Effector memory CD8-positive, alpha-beta T cell (primary cell): ENCODE measurements at regions not wholly inside any gene's neighbourhood (a gene's known extent, or its start where the extent isn't known, plus 50 kb on each side); places are given as distances from the start of the nearest gene placed in this dataset.

Experiments used
- ATAC-seq: fragments of 150-1000 bp; cut with Tn5 transposase; replicated peaks from 2 replicates; pipeline ENCODE4 v1.10.0; 2021; ENCODE audit warnings: mild to moderate bottlenecking, moderate library complexity
- DNase-seq, 3 experiments: peaks; one replicate each; pipeline ENCODE4 v3.0.0; 2021
- H3K27ac Mint-ChIP-seq, 2 donors: one replicate each; pipeline ENCODE4 v1.8.0; 2022; ENCODE audit warnings: mild to moderate bottlenecking in 2 of 2, mixed read lengths in 2 of 2, moderate library complexity in 2 of 2
- H3K27me3 Mint-ChIP-seq, 2 donors: one replicate each; pipeline ENCODE4 v1.8.0; 2022; ENCODE audit warnings: mixed read lengths in 2 of 2
- H3K36me3 Mint-ChIP-seq: one replicate; pipeline ENCODE4 v1.8.0; 2022; ENCODE audit warnings: mild to moderate bottlenecking, moderate library complexity, mixed read lengths; ENCODE audit not compliant: insufficient read depth
- H3K4me1 Mint-ChIP-seq, 2 donors: one replicate each; pipeline ENCODE4 v1.8.0; 2022; ENCODE audit warnings: low read depth in 2 of 2, mixed read lengths in 2 of 2
- H3K4me3 Mint-ChIP-seq, 2 donors: one replicate each; pipeline ENCODE4 v1.8.0; 2022; ENCODE audit warnings: mild to moderate bottlenecking in 2 of 2, mixed read lengths in 2 of 2, moderate library complexity in 2 of 2
- H3K9me3 Mint-ChIP-seq, 2 donors: one replicate each; pipeline ENCODE4 v1.8.0; 2022; ENCODE audit warnings: mixed read lengths in 2 of 2

DNA sequence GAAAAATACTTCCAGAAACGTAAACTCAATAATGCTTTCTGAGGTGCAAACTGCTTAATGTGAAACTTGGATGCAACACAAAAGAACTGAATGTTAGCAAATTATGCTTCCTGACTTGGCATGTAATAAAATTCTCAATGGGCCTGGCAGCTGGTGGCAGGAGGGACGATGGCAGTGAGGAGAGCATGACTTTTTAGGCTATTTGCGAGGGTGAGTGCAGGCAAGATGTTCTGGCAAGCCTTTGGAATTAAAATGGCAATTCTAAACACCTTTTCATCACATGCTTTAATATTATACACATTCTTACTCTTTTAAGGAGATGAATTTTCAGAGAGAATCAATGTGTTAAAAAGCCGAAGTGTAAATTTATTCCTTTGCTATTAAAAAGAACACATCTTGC, 224.8 kb upstream of the CDH4 start:
- DNase-seq = no peak
- Mint-ChIP-seq H3K36me3 (no peaks in the 10 kb centered on the region), H3K9me3 (peaks cover 0 to 5% of the 10 kb centered on the region in 2 donors), H3K4me3 (no peak overlapping the region), H3K4me1 (no peaks in the 10 kb centered on the region), H3K27me3 (peaks cover 5 to 9% of the 10 kb centered on the region in 2 donors), H3K27ac (no peak overlapping the region)
- no peak for ATAC-seq

DNA sequence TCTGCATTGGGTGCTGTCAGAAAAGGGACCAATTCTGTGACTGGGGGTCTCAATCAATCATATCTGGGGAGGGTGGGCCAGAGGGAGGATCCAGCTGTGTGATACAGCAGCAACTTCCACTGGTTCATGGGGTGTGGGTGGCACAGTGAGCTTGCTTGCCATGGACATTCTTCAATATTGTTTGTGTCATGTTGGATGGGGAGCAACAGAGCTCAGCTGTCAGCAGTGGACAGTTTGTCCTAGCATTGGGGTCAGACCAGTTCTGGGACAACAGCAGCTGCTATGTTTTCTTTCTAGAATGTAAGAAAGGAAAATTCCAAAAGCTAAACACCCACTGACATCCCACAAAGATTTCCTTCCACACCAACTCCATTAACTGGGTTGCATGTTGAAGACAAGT, 221.9 kb upstream of the CDH4 start:
- DNase-seq = no peak
- Mint-ChIP-seq H3K4me1 (no peaks in the 10 kb centered on the region), H3K27ac (no peak overlapping the region), H3K4me3 (no peak overlapping the region), H3K9me3 (peaks cover 0 to 5% of the 10 kb centered on the region in 2 donors), H3K27me3 (peaks cover 5 to 9% of the 10 kb centered on the region in 2 donors), H3K36me3 (no peaks in the 10 kb centered on the region)
- no peak for ATAC-seq

DNA sequence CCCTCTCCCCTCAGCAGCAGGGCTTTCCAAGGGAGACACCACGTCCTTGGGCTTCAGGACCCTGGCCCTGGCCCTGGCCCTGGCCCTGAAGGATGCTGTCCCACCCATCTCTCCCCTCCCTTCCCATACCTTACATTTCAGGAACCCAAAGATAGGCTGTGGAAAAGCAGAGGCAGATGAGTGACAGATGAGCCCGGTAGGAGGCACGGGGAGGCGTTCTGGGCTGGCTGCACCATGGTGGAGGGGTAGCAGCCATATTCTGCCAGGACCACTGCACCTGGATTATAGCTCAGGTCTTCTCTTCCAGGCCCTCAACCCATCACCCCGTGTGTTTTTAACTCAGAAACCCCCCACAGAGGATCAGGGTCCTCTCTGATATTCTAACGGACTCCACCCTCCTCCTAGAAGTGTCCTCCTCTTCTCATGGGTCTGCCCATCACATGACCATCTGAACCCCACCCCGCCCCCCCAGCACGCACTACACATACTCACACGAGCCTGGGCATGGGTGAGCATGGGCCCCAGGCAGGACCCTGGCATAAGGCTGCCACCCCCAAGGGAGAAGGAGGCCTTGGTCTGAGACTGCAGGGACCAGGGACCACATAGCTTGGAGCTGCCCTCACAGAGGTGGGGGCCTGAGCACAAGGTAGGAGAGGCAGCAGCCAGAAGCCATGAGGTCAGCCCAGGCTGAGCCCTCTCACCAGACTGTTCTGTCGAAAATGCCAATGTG, 220.8 kb upstream of the CDH4 start:
- Mint-ChIP-seq H3K4me1 (no peaks in the 10 kb centered on the region), H3K36me3 (no peaks in the 10 kb centered on the region), H3K4me3 (no peak overlapping the region), H3K9me3 (peaks cover 0 to 5% of the 10 kb centered on the region in 2 donors), H3K27me3 (peaks cover 1 to 9% of the 10 kb centered on the region in 2 donors), H3K27ac (no peak overlapping the region)
- DNase-seq (no peak), ATAC-seq (no peak)

DNA sequence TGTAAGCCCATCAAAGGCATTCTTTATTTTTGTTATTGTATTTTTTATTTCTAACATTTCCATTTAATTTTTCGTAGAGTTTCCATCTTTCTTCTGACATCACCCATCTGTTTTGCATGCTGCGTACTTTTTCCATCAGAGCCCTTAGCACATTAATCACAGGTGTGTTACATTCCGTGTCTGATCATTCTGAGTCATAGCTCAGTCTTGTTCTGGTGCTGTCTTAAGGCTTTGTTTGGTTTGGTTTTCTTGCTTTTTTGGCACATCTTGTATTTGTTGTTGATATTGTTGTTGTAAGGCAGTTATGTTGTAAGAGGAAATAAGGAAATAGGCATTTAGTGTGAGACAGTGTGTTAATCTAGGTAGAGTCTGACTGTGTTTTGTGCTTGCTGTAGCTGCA, 214.6 kb upstream of the CDH4 start:
- Mint-ChIP-seq H3K4me3 (no peak overlapping the region), H3K9me3 (no peaks in the 10 kb centered on the region), H3K27me3 (no peaks in the 10 kb centered on the region), H3K4me1 (no peaks in the 10 kb centered on the region), H3K27ac (no peak overlapping the region), H3K36me3 (no peaks in the 10 kb centered on the region)
- DNase-seq = no peak
- ATAC-seq = no peak

DNA sequence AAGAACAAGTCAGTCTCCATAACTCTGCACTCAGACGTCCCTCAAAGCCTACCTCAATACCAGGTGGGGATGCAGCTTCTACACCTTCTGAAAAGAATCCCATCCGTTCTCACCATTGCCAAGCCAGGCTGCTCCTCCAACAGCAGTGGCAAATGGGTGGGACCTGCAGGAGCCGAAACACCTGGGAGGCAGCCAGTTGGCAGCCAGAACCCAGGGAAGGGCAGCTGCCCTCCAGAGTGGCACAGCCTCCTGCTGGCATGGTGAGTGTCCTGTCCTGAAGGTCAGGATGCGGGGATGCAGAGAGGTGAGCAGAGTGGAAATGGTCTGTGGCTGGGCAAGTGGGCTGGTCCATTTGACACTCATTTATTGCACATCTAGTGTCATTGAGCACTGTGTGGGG, 210.6 kb upstream of the CDH4 start:
- Mint-ChIP-seq H3K27ac (no peak overlapping the region), H3K4me3 (no peak overlapping the region), H3K27me3 (peaks cover 0 to 8% of the 10 kb centered on the region in 2 donors), H3K36me3 (no peaks in the 10 kb centered on the region), H3K4me1 (no peaks in the 10 kb centered on the region), H3K9me3 (no peaks in the 10 kb centered on the region)
- ATAC-seq (no peak), DNase-seq (no peak)

DNA sequence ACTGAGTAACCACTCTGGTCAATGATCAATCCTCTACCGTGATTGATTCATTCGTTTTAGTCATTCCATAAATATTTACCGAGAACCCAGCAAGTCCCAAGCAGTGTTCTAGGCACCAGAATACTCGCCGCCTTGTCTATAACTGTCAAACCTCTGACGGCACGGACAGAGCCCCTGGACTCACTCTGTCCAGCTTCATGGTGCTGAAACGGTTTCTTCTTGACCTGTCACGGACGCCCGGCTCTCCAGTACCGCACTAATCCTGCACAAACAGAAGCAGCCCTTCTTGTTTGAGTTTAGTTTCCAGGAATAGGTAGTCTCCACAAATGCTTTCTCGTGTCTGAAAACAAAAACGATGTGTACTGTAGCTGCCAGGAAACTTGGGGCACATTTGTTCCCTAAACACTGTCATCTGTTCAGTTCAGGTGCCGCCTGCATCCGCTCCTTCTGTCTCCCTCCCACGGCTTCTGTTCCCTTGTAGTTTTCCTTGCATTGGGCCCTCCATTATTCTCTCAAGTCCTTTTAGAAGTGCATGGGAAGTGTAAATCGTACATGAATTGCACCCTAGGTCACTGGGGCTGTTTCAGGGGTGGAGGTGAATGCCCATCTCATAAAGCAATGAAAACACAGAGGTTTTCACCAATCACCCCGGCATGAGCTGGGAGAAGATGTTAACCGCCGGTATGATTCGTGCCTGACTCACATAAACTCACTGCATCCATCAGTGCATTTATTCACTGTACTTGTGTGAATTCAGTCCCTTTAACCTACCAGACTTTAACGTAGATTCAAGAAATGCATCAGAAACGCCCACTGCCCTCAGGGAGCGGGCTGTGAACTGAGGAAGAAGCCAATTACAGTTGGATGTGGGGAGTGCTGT, 209.3 kb upstream of the CDH4 start:
- H3K27ac Mint-ChIP-seq = no peak overlapping the region

DNA sequence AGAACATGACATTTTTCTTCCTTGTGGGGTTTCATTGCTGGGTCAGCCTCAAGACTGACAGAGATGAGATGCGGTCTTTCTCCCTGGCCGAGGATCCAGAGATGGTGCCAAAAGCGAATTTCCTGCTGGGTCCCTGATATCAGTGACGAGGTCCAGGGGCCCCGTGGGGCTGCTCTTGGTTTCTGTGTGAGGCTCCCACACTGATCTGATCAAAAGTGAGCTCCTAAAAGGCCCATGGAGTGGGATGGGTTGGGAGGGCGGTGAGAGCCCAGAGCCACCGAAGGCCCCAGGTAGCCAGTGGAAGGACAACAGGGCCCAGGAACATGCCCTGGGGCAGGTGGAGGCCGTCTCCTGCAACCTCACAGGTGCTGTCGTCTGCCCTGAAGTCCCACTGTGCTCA, 208.4 kb upstream of the CDH4 start:
- Mint-ChIP-seq H3K9me3 (no peaks in the 10 kb centered on the region), H3K36me3 (no peaks in the 10 kb centered on the region), H3K27me3 (peaks cover 0 to 14% of the 10 kb centered on the region in 2 donors), H3K27ac (no peak overlapping the region), H3K4me3 (no peak overlapping the region), H3K4me1 (no peaks in the 10 kb centered on the region)
- DNase-seq (no peak), ATAC-seq (no peak)

More for the DNA sequence above, 209.3 kb upstream of the CDH4 start:
- Mint-ChIP-seq H3K4me1 (no peaks in the 10 kb centered on the region), H3K4me3 (no peak overlapping the region), H3K9me3 (no peaks in the 10 kb centered on the region), H3K27me3 (peaks cover 0 to 14% of the 10 kb centered on the region in 2 donors), H3K36me3 (no peaks in the 10 kb centered on the region)
- ATAC-seq (no peak), DNase-seq (no peak)

DNA sequence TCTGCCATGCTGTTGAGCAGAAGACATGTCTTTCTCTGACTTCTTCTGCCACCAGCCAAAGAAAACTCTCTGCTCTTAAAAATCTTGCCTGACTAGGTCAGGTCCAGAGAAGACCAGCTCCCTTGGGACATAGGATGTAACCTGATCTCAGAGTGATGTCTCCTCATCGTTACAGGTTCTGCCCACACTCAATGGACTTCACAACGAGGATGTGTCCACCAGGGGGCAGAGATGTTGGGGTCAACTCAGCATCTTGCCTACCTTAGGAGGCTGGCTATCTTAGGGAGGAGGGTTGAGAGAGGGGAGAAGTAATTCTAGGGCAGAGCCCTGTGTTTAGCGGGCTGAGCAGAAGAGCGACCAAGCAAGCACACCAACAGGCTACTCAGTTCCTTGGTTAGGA, 207.6 kb upstream of the CDH4 start:
- no peaks in the 10 kb centered on the region for H3K9me3 Mint-ChIP-seq
- DNase-seq (no peak), ATAC-seq (no peak)
- no peaks in the 10 kb centered on the region for H3K4me1 Mint-ChIP-seq
- no peak overlapping the region for H3K4me3 Mint-ChIP-seq
- H3K27me3 Mint-ChIP-seq = peaks cover 0 to 14% of the 10 kb centered on the region in 2 donors
- H3K27ac Mint-ChIP-seq = no peak overlapping the region
- no peaks in the 10 kb centered on the region for H3K36me3 Mint-ChIP-seq

DNA sequence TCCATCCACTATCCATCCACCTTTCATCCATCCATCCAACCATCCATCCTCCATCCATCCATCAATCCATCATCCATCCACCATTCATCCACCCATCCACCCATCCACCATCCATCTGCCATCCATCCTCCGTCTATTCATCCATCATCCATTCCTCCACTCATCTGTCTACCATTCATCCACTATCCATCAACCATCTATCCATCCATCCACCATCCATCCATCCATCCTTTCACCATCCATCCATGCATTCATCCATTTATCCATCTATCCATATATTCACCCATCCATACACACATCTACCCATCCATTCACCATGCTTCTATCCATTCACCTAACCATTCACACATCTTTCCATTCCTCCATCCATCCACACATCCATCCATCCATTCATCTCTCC, 207.0 kb upstream of the CDH4 start:
- Mint-ChIP-seq H3K9me3 (peaks cover 0 to 2% of the 10 kb centered on the region in 2 donors), H3K4me1 (no peaks in the 10 kb centered on the region), H3K36me3 (no peaks in the 10 kb centered on the region), H3K27me3 (peaks cover 0 to 14% of the 10 kb centered on the region in 2 donors), H3K4me3 (no peak overlapping the region), H3K27ac (no peak overlapping the region)
- ATAC-seq (no peak), DNase-seq (no peak)

DNA sequence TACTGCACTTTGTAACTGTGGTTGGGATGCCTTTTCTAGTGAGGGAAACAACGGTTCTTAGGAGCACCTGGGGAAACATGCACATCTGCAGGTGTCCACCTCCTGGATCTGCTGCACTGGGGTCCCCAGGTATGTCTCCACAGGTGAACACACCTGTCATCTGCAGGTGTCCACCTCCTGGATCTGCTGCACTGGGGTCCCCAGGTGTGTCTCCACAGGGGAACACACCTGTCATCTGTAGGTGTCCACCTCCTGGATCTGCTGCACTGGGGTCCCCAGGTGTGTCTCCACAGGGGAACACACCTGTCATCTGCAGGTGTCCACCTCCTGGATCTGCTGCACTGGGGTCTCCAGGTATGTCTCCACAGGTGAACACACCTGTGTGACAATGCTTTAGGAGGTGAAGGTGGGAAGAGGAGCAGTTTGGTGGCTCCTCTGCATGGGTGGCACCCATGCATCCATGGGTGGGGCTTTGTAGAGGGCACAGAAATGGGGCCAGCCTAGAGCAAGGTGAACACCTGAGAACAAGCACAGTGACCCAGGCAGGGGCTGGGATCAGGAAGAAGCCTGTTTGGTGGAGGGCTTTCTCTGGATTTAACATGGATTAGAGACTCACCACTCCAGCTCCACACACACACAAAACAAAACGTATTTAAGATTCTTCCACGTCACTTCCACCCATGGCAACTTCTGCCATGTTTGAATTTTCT, 206.0 kb upstream of the CDH4 start:
- ATAC-seq (no peak), DNase-seq (no peak)
- H3K36me3 Mint-ChIP-seq = no peaks in the 10 kb centered on the region
- H3K4me3 Mint-ChIP-seq = no peak overlapping the region
- peaks cover 0 to 2% of the 10 kb centered on the region in 2 donors for H3K9me3 Mint-ChIP-seq
- peaks cover 0 to 14% of the 10 kb centered on the region in 2 donors for H3K27me3 Mint-ChIP-seq
- no peaks in the 10 kb centered on the region for H3K4me1 Mint-ChIP-seq
- no peak overlapping the region for H3K27ac Mint-ChIP-seq

DNA sequence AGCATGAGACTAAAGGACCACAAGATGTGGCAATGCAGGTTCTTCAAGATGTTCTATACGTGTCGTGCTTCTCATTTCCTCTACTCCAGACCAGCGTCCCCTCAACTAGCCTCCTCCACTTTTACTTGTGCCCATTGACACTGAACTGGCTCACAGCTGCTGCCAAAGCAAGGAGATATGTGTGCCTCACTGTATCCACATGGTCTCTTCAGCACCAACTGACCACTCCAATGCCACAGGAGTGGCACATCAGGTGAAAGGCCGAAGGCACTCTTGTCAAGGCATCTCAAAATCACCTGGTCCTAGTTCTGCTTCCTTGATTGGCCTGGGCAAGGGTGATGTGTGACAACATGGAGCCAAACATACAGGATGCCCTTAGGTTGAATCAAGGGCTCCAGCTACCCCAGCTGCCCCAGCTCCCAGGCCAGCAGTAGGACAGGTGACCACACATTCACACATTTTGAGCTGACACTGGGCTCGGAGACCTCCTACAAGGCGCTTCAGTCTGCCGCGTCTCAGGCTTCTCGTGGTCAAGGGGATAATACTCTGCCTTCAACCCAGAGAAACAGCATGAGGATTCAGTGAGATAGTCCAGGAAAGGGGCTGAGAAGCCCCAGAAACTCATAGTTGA, 205.2 kb upstream of the CDH4 start:
- no peak for ATAC-seq
- Mint-ChIP-seq H3K36me3 (no peaks in the 10 kb centered on the region), H3K4me3 (no peak overlapping the region), H3K9me3 (peaks cover 0 to 2% of the 10 kb centered on the region in 2 donors), H3K27ac (no peak overlapping the region), H3K4me1 (no peaks in the 10 kb centered on the region), H3K27me3 (peaks cover 0 to 14% of the 10 kb centered on the region in 2 donors)
- no peak for DNase-seq

DNA sequence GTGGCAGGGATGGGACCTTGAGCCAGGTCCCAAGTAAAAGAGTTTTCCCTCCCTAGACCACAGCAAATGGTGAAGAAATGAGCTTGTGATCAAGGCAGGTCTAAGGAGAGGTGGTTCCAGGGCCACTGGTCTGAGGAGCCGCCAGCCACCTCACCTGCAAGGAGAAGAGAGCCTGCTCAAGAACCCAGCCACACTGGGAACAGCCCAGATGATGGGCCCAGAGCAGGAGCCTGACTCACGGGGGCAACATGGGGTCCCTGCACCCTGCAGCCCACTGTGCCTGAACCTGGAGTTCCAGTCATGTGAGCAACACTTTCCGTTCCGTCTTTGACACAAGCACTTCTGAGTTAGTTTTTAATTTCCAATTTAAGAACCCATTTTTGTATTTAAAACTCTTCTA, 204.5 kb upstream of the CDH4 start:
- Mint-ChIP-seq H3K27ac (no peak overlapping the region), H3K9me3 (peaks cover 0 to 2% of the 10 kb centered on the region in 2 donors), H3K36me3 (no peaks in the 10 kb centered on the region), H3K27me3 (peaks cover 0 to 16% of the 10 kb centered on the region in 2 donors), H3K4me1 (no peaks in the 10 kb centered on the region), H3K4me3 (no peak overlapping the region)
- DNase-seq (no peak), ATAC-seq (no peak)

DNA sequence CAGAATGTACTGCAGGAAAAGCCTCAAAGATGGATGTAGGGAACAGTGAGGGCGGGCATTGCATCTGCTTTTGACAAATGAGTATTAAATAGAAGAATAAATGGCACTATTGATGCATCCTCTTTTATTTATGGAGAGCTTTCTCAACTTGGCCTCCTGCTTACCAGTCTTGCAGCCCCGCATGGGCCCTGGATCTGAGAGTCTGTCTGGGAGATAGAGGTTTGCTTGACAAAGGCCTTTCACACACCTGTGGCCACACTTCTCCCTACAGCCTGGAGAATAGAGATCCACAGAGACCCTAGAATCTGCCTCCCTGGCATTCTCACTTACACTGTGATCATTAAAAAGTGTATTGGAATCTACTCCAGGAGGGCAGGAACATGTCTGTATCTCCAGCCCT, 203.8 kb upstream of the CDH4 start:
- Mint-ChIP-seq H3K27ac (no peak overlapping the region), H3K4me1 (no peaks in the 10 kb centered on the region), H3K9me3 (peaks cover 0 to 3% of the 10 kb centered on the region in 2 donors), H3K4me3 (no peak overlapping the region), H3K27me3 (peaks cover 0 to 18% of the 10 kb centered on the region in 2 donors), H3K36me3 (no peaks in the 10 kb centered on the region)
- no peak for DNase-seq
- ATAC-seq = no peak
